ENCODE measurements at regions not wholly inside any gene's neighbourhood (a gene's known extent, or its start where the extent isn't known, plus 50 kb on each side); places are given as distances from the start of the nearest gene placed in this dataset.
"Not testable (repeated sequence)": the region's sequence is repeated elsewhere in the genome, so short reads cannot be mapped to it uniquely, and the experiment has no call there.

- H3K36me3 Mint-ChIP-seq (ENCODE audit: low read depth): no peaks in the 10 kb centered on the region
- H3K27ac Mint-ChIP-seq: no peak overlapping the region
- no peak overlapping the region for H3K4me3 Mint-ChIP-seq (ENCODE audit: low read depth)
- DNase-seq (ENCODE audit: low spot score): no peak
- H3K9me3 Mint-ChIP-seq: no peaks in the 10 kb centered on the region
- no peaks in the 10 kb centered on the region for H3K4me1 Mint-ChIP-seq (ENCODE audit: low read depth)
- intact Hi-C loops (cut with micrococcal nuclease): no loop called here
- H3K27me3 Mint-ChIP-seq (ENCODE audit: low read depth): no peaks in the 10 kb centered on the region
Measured at GRCh38 chrX:137771537-137771936, 205.6 kb downstream of the ZIC3 start.

- no peak for DNase-seq (ENCODE audit: low spot score)
- Mint-ChIP-seq H3K9me3 (no peaks in the 10 kb centered on the region), H3K27ac (no peak overlapping the region), H3K4me1 (ENCODE audit: low read depth) (no peaks in the 10 kb centered on the region), H3K27me3 (ENCODE audit: low read depth) (no peaks in the 10 kb centered on the region), H3K4me3 (ENCODE audit: low read depth) (no peak overlapping the region), H3K36me3 (ENCODE audit: low read depth) (no peaks in the 10 kb centered on the region)
- intact Hi-C loops (cut with micrococcal nuclease): no loop called here
Measured at GRCh38 chrX:137792214-137792613, 226.3 kb downstream of the ZIC3 start.

GRCh38 chrX:137797926-137798325 lies 232.0 kb downstream of the ZIC3 start:
- intact Hi-C loops (cut with micrococcal nuclease); H3K27me3 Mint-ChIP-seq (ENCODE audit: low read depth); H3K36me3 Mint-ChIP-seq (ENCODE audit: low read depth); H3K9me3 Mint-ChIP-seq; H3K4me3 Mint-ChIP-seq (ENCODE audit: low read depth); DNase-seq (ENCODE audit: low spot score); H3K4me1 Mint-ChIP-seq (ENCODE audit: low read depth); H3K27ac Mint-ChIP-seq: not testable (repeated sequence)

- Mint-ChIP-seq H3K4me3 (ENCODE audit: low read depth) (no peak overlapping the region), H3K27ac (no peak overlapping the region), H3K27me3 (ENCODE audit: low read depth) (no peaks in the 10 kb centered on the region), H3K9me3 (no peaks in the 10 kb centered on the region), H3K4me1 (ENCODE audit: low read depth) (no peaks in the 10 kb centered on the region), H3K36me3 (ENCODE audit: low read depth) (no peaks in the 10 kb centered on the region)
- no peak for DNase-seq (ENCODE audit: low spot score)
- intact Hi-C loops (cut with micrococcal nuclease): no loop called here
Measured at GRCh38 chrX:137823257-137823656, 257.3 kb downstream of the ZIC3 start.

- H3K9me3 Mint-ChIP-seq: no peaks in the 10 kb centered on the region
- no peaks in the 10 kb centered on the region for H3K36me3 Mint-ChIP-seq (ENCODE audit: low read depth)
- no peaks in the 10 kb centered on the region for H3K4me1 Mint-ChIP-seq (ENCODE audit: low read depth)
- H3K27ac Mint-ChIP-seq: no peak overlapping the region
- H3K27me3 Mint-ChIP-seq (ENCODE audit: low read depth): no peaks in the 10 kb centered on the region
- DNase-seq (ENCODE audit: low spot score): no peak
- no peak overlapping the region for H3K4me3 Mint-ChIP-seq (ENCODE audit: low read depth)
- intact Hi-C loops (cut with micrococcal nuclease): no loop called here
Measured at GRCh38 chrX:137847376-137847775, 281.4 kb downstream of the ZIC3 start.

- Mint-ChIP-seq H3K27ac (no peak overlapping the region), H3K27me3 (ENCODE audit: low read depth) (no peaks in the 10 kb centered on the region), H3K4me3 (ENCODE audit: low read depth) (no peak overlapping the region), H3K36me3 (ENCODE audit: low read depth) (no peaks in the 10 kb centered on the region), H3K9me3 (no peaks in the 10 kb centered on the region), H3K4me1 (ENCODE audit: low read depth) (no peaks in the 10 kb centered on the region)
- intact Hi-C loops (cut with micrococcal nuclease): no loop called here
- DNase-seq (ENCODE audit: low spot score): no peak
Measured at GRCh38 chrX:137848266-137848905, 282.5 kb downstream of the ZIC3 start.

- no peak for DNase-seq (ENCODE audit: low spot score)
- intact Hi-C loops (cut with micrococcal nuclease): no loop called here
- no peaks in the 10 kb centered on the region for H3K36me3 Mint-ChIP-seq (ENCODE audit: low read depth)
- H3K4me3 Mint-ChIP-seq (ENCODE audit: low read depth): no peak overlapping the region
- no peaks in the 10 kb centered on the region for H3K4me1 Mint-ChIP-seq (ENCODE audit: low read depth)
- no peak overlapping the region for H3K27ac Mint-ChIP-seq
- H3K9me3 Mint-ChIP-seq: no peaks in the 10 kb centered on the region
- H3K27me3 Mint-ChIP-seq (ENCODE audit: low read depth): no peaks in the 10 kb centered on the region
Measured at GRCh38 chrX:137852502-137852901, 286.6 kb downstream of the ZIC3 start.

GRCh38 chrX:137855490-137855889 lies 289.6 kb downstream of the ZIC3 start:
- no peak overlapping the region for H3K27ac Mint-ChIP-seq
- intact Hi-C loops (cut with micrococcal nuclease): no loop called here
- no peak for DNase-seq (ENCODE audit: low spot score)
- H3K27me3 Mint-ChIP-seq (ENCODE audit: low read depth): no peaks in the 10 kb centered on the region
- H3K4me1 Mint-ChIP-seq (ENCODE audit: low read depth): no peaks in the 10 kb centered on the region
- no peak overlapping the region for H3K4me3 Mint-ChIP-seq (ENCODE audit: low read depth)
- no peaks in the 10 kb centered on the region for H3K9me3 Mint-ChIP-seq
- no peaks in the 10 kb centered on the region for H3K36me3 Mint-ChIP-seq (ENCODE audit: low read depth)

GRCh38 chrX:137858106-137858505 lies 292.2 kb downstream of the ZIC3 start:
- DNase-seq (ENCODE audit: low spot score): no peak
- Mint-ChIP-seq H3K36me3 (ENCODE audit: low read depth) (no peaks in the 10 kb centered on the region), H3K9me3 (no peaks in the 10 kb centered on the region), H3K27me3 (ENCODE audit: low read depth) (no peaks in the 10 kb centered on the region), H3K4me3 (ENCODE audit: low read depth) (no peak overlapping the region), H3K4me1 (ENCODE audit: low read depth) (no peaks in the 10 kb centered on the region), H3K27ac (no peak overlapping the region)
- intact Hi-C loops (cut with micrococcal nuclease): no loop called here

- Mint-ChIP-seq H3K27ac (no peak overlapping the region), H3K36me3 (ENCODE audit: low read depth) (no peaks in the 10 kb centered on the region), H3K4me1 (ENCODE audit: low read depth) (no peaks in the 10 kb centered on the region), H3K9me3 (peaks cover 3% of the 10 kb centered on the region), H3K4me3 (ENCODE audit: low read depth) (no peak overlapping the region), H3K27me3 (ENCODE audit: low read depth) (no peaks in the 10 kb centered on the region)
- no peak for DNase-seq (ENCODE audit: low spot score)
- intact Hi-C loops (cut with micrococcal nuclease): no loop called here
Measured at GRCh38 chrX:137878401-137878800, 312.5 kb downstream of the ZIC3 start.

- no peak for DNase-seq (ENCODE audit: low spot score)
- Mint-ChIP-seq H3K4me3 (ENCODE audit: low read depth) (no peak overlapping the region), H3K27ac (no peak overlapping the region), H3K27me3 (ENCODE audit: low read depth) (no peaks in the 10 kb centered on the region), H3K36me3 (ENCODE audit: low read depth) (no peaks in the 10 kb centered on the region), H3K4me1 (ENCODE audit: low read depth) (no peaks in the 10 kb centered on the region), H3K9me3 (peaks cover 7% of the 10 kb centered on the region)
- intact Hi-C loops (cut with micrococcal nuclease): no loop called here
Measured at GRCh38 chrX:137882960-137883359, 317.0 kb downstream of the ZIC3 start.

- H3K4me1 Mint-ChIP-seq (ENCODE audit: low read depth); H3K27me3 Mint-ChIP-seq (ENCODE audit: low read depth); H3K9me3 Mint-ChIP-seq; H3K27ac Mint-ChIP-seq; H3K36me3 Mint-ChIP-seq (ENCODE audit: low read depth); DNase-seq (ENCODE audit: low spot score); H3K4me3 Mint-ChIP-seq (ENCODE audit: low read depth); intact Hi-C loops (cut with micrococcal nuclease): not testable (repeated sequence)
Measured at GRCh38 chrX:137884813-137885212, 318.9 kb downstream of the ZIC3 start.

GRCh38 chrX:137891431-137891830 lies 325.5 kb downstream of the ZIC3 start:
- DNase-seq (ENCODE audit: low spot score): no peak
- Mint-ChIP-seq H3K9me3 (no peaks in the 10 kb centered on the region), H3K4me1 (ENCODE audit: low read depth) (no peaks in the 10 kb centered on the region), H3K27me3 (ENCODE audit: low read depth) (no peaks in the 10 kb centered on the region), H3K4me3 (ENCODE audit: low read depth) (no peak overlapping the region), H3K27ac (no peak overlapping the region), H3K36me3 (ENCODE audit: low read depth) (no peaks in the 10 kb centered on the region)
- intact Hi-C loops (cut with micrococcal nuclease): no loop called here

GRCh38 chrX:137896123-137896522 lies 330.2 kb downstream of the ZIC3 start:
- no peaks in the 10 kb centered on the region for H3K36me3 Mint-ChIP-seq (ENCODE audit: low read depth)
- no peaks in the 10 kb centered on the region for H3K27me3 Mint-ChIP-seq (ENCODE audit: low read depth)
- H3K4me1 Mint-ChIP-seq (ENCODE audit: low read depth): no peaks in the 10 kb centered on the region
- intact Hi-C loops (cut with micrococcal nuclease): no loop called here
- DNase-seq (ENCODE audit: low spot score): no peak
- no peaks in the 10 kb centered on the region for H3K9me3 Mint-ChIP-seq
- H3K4me3 Mint-ChIP-seq (ENCODE audit: low read depth): no peak overlapping the region
- H3K27ac Mint-ChIP-seq: no peak overlapping the region
